ENCODE measurements at regions not wholly inside any gene's neighbourhood (a gene's known extent, or its start where the extent isn't known, plus 50 kb on each side); places are given as distances from the start of the nearest gene placed in this dataset.

DNA sequence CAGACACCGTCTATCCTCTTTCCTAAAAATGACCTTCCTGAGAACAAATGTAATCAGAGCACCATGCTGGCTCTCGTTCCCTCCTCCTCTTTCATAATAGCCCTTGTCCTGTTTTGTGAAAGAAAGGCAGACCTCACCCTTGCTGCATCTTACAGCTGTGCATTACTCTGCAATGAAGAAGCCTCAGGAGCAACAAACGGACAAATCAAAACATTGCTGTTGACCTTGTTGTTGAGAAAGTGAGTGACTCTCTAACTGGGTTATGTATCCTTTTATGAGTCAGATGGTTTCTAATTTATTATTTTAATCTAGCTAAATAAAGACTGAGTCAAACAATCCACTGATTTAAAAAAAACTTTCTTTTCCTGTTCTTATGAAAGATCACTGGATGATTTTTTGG, 180.9 kb downstream of the RPS29 start:
- TF ChIP-seq, protein P1, sequence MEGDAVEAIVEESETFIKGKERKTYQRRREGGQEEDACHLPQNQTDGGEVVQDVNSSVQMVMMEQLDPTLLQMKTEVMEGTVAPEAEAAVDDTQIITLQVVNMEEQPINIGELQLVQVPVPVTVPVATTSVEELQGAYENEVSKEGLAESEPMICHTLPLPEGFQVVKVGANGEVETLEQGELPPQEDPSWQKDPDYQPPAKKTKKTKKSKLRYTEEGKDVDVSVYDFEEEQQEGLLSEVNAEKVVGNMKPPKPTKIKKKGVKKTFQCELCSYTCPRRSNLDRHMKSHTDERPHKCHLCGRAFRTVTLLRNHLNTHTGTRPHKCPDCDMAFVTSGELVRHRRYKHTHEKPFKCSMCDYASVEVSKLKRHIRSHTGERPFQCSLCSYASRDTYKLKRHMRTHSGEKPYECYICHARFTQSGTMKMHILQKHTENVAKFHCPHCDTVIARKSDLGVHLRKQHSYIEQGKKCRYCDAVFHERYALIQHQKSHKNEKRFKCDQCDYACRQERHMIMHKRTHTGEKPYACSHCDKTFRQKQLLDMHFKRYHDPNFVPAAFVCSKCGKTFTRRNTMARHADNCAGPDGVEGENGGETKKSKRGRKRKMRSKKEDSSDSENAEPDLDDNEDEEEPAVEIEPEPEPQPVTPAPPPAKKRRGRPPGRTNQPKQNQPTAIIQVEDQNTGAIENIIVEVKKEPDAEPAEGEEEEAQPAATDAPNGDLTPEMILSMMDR (IDR thresholded peaks at IDR 0.05): no peak
- TF ChIP-seq POLR2A (IDR thresholded peaks at IDR 0.05): no peak
- TF ChIP-seq POLR2AphosphoS5 (IDR thresholded peaks at IDR 0.05): no peak
- TF ChIP-seq EP300 (IDR thresholded peaks at IDR 0.05): no peak

Data from upper lobe of left lung (tissue), 4 donors.